Caki2 (cell line): ENCODE measurements at regions not wholly inside any gene's neighbourhood (a gene's known extent, or its start where the extent isn't known, plus 50 kb on each side); places are given as distances from the start of the nearest gene placed in this dataset.

Experiments used
- DNase-seq: peaks from one replicate; pipeline ENCODE4 v3.0.0-alpha.2; 2015; ENCODE audit warnings: low read depth
- in situ Hi-C: cut with HindIII; loops from 2 replicates; pipeline ENCODE4 v1.10.0; 2016; ENCODE audit warnings: low sequenced_read_pairs, low pct_unique_long_range_greater_than_20kb, mixed read lengths

DNA sequence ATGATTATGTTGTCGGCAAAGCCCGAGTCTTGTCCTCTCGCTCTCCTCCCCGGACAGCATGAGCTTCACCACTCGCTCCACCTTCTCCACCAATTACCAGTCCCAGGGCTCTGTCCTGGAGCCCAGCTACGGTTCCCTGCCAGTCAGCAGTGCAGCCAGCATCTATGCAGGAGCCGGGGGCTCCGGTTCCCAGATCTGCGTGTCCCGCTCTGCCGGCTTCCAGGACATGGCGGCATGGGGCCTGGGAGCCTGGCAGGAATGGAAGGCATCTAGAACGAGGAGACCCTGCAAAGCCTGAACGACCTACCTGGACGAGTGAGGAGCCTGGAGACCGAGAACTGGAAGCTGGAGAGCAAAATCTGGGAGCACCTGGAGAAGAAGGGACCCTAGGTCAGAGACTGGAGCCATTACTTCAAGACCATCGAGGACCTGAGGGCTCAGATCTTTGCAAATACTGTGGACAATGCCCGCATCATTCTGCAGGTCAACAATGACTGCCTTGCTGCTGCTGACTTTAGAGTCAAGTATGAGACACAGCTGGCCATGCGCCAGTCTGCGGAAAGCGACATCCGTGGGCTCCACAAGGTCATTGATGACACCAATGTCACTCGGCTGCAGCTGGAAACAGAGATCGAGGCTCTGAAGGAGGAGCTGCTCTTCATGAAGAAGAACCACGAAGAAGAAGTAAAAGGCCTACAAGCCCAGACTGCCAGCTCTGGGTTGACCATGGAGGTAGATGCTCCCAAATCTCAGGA, 101.3 kb upstream of the MAN2A1 start:
- DNase-seq = no peak
- in situ Hi-C loops = no loop called here

DNA sequence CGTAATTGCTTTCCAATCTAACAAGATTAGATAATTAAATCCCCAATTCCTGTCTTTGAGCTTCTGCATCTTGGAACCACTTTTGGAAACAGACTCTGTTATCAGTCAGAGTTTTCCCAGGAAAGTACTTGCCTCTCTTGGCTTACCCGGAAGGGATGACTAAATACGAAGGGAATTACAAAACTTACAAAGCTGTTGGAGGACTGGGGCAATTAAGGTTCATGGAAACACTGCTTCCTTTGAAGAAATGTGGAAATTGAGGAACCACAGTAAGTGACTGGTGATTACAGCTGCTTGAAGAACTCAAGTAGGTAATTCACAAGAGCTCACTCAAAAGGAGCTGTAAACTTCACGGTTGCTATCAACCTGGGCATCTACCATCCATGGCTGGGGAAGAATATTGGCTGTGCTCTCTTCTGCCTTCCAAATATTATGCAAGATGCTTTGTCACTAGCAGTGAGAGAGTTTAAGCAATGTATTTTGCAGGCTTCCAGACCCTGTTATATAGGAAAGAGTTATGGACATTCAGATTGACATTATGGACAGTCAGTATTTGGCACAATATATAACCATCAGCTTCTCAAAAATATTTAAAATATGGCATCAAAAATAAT, 104.6 kb upstream of the MAN2A1 start:
- DNase-seq = no peak
- in situ Hi-C loops = no loop called here

GRCh38 chr5:109580225-109580624, 109.5 kb upstream of the MAN2A1 start:
- DNase-seq = no peak
- in situ Hi-C loops = no loop called here

DNA sequence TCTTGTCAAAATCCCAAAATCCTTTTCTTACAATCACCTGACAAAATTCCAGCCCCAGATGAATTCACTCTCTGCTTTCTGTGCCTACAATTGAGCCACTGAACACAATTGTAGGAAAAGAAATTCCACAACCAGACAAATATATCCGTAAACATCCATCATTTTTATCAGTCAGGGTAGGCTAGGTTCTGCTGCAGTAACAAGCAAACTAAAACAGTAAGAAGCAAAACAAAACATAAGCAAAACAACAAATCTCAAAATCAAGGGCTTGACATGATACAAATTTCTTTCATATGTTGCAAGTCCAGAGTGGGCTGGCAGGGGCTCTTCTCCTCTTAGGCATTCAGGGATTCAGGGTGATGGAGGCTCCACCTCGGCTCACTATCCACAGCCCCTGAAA, 114.2 kb upstream of the MAN2A1 start:
- no peak for DNase-seq
- in situ Hi-C loops = no loop called here

GRCh38 chr5:109574985-109575384, 114.7 kb upstream of the MAN2A1 start:
- no peak for DNase-seq
- in situ Hi-C loops = no loop called here

DNA sequence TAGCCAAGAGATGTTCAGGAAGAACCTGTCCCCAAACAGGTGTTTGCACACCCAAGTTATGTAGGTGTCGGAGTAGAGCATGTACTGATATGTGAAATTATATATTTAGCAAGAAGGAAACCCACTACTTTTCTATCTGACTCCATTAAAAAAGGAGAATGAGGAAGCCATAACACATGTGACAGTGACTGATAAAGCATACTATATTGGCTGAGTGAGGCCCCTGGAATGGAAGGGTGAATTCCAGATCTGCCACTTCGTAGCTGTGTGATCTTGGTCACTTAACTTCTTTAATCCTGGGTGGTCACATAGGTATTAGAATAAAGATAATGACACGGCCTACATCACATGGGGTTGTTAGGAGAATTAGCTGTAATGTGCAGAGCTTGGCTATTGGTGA, 116.0 kb upstream of the MAN2A1 start:
- in situ Hi-C loops = no loop called here

GRCh38 chr5:109573256-109573655, 116.5 kb upstream of the MAN2A1 start:
- no peak for DNase-seq
- in situ Hi-C loops = no loop called here

More for the DNA sequence above, 116.0 kb upstream of the MAN2A1 start:
- no peak for DNase-seq

- no peak for DNase-seq
- in situ Hi-C loops = no loop called here
Observed at GRCh38 chr5:109571785-109572184, 117.9 kb upstream of the MAN2A1 start.

DNA sequence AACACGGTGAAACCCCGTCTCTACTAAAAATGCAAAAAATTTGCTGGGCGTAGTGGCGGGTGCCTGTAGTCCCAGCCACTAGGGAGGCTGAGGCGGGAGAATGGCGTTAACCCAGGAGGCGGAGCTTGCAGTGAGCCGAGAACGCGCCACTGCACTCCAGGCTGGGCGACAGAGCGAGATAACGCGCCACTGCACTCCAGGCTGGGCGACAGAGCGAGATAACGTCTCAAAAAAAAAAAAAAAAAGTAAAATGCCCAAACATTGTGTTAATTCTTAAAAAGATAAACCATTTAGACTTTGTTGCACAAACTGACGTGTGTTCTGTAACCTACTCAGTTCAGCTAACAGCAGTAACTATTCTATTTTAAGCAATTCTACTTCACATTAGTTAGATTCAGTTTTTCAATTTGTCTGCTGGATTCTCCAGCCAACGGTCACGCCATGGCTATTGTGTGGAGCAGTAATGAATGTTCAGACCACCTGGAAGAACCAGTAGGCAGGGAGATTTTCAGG, 119.3 kb upstream of the MAN2A1 start:
- no peak for DNase-seq
- in situ Hi-C loops = no loop called here

DNA sequence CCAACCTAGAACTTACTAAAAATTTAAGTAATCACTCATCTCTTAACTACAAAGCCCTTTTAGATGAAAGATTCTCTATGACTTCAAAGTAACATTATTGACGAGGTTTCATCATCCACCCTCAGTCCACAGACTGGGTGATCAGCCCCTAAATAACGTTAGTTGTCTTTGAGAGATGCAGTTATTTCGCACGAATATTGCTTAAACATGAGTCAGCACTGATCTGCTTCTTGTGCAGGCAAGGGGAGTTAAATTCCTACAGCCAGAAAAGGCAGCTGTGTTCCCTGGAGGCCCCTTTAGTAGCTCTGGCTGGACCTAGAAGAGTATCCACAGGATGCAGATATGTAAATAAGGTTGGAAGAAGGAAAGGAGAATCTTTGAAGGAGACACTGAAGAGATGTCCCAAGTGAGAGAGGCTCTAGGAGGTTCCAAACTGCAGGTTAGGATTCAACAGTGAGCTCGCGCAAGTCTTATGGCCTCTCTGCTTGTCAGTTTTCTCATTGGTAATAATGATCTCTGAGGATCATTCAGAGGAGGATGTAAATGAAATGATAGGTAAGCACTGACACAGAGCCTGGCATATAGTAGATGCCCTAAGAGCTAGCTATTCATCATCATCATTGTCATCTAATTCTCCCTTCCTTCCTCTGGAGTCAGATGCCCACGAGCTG, 122.2 kb upstream of the MAN2A1 start:
- no peak for DNase-seq
- in situ Hi-C loops = no loop called here

GRCh38 chr5:109566361-109566760, 123.4 kb upstream of the MAN2A1 start:
- DNase-seq = no peak
- in situ Hi-C loops = no loop called here

DNA sequence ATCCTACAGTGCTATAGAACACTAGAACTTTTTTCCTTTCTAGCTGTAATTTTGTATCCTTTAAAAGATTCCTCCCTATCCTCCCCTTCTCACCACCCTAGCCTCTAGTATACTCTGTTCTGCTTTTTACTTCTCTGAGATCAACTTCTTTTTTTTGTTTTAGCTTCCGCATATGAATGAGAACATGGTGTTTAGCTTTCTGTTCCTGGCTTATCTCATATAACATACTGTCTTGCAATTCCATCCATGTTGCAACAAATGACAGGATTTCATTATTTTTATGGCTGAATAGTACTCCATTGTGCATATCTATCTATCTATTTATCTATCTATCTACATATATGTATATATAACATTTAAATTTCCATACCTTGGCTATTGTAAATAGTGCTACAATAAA, 126.0 kb upstream of the MAN2A1 start:
- in situ Hi-C loops = no loop called here
- no peak for DNase-seq

DNA sequence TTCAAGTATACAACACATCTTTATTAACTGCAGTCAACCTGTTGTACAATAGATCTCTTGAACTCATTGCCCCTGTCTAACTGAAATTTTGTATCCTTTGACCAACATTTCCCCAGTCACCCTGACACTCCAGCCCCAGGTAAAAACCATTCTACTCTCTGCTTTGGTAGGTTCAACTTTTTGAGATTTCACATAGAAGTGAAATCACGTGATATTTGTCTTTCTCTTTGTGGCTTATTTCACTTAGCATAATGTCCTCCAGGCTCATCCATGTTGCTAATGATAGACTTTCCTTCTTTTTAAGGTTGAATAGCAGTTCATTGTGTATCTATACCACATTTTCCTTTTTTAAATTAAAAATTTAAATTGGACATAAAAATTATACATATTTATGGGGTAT, 126.5 kb upstream of the MAN2A1 start:
- in situ Hi-C loops = no loop called here

GRCh38 chr5:109562441-109562840, 127.3 kb upstream of the MAN2A1 start:
- no peak for DNase-seq
- in situ Hi-C loops = no loop called here

More for the DNA sequence above, 126.5 kb upstream of the MAN2A1 start:
- no peak for DNase-seq

DNA sequence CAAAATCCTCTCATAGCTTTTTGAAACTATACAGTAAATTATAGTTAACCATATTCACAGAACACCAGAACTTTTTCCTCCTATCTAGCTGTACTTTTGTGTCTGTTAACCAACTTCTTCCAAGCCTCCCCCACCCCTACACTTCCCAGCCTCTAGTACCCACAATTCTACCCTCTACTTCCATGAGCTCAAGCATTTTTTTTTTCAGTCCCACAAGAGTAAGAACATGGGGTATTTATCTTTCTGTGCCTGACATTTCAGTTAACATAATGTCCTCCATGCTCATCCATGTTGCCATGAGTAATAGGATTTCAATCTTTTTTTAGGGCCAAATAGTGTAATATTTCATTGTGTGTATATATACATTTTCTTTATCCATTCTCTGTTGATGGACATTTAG, 128.3 kb upstream of the MAN2A1 start:
- DNase-seq = no peak
- in situ Hi-C loops = no loop called here

- in situ Hi-C loops = no loop called here
- no peak for DNase-seq
Observed at GRCh38 chr5:109560554-109560953, 129.2 kb upstream of the MAN2A1 start.

- DNase-seq = no peak
- in situ Hi-C loops = no loop called here
Observed at GRCh38 chr5:109558952-109559351, 130.8 kb upstream of the MAN2A1 start.

GRCh38 chr5:109558364-109558763, 131.4 kb upstream of the MAN2A1 start:
- DNase-seq = no peak
- in situ Hi-C loops = no loop called here

DNA sequence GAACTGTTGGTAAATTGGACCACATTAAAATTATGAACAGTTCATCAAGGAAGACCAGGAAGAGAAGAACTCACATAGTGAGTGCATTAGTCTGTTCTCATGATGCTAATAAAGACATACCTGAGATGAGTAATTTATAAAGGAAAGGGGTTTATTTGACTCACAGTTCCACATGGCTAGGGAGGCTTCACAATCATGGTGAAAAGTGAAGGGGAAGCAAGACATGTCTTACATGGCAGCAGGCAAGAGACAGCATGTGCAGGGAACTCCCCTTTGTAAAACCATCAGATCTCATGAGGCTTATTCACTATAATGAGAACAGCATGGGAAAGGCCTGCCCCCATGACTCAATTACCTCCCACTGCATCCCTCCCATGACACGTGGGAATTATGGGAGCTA, 135.9 kb upstream of the MAN2A1 start:
- in situ Hi-C loops = no loop called here
- DNase-seq = no peak
